ENCODE measurements at regions not wholly inside any gene's neighbourhood (a gene's known extent, or its start where the extent isn't known, plus 50 kb on each side); places are given as distances from the start of the nearest gene placed in this dataset.

DNA sequence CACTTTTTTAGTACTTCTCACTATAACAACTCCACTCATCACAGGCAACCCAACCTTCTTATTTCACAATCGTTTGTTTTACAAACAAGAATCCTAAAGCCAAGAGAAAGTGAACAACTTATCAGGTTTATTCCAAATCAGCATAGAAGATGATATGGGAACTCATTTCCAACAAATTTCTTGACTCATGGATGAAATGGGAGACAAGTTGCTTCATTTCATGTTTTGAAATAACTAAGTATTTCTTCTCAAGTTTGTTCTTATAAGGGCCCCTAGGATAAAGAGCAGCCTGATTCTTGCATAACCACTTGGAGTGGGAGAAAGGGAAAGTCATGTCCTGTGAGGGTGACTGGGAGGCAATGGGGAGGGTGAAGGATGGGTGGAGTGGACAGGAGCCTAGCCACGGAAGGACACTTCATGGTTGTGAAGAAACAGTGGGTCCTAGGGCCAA lies 168.3 kb downstream of the DUSP6 start:
- Histone ChIP-seq H3K27ac (ENCODE audit: low read length) (peak overlapping the region; percentile 20), H3K4me1 (ENCODE audit: control insufficient read depth in 1 of 2, insufficient read depth in 2 of 2, low read length in 2 of 2) (peaks cover 6 to 17% of the 10 kb centered on the region in 2 donors), H3K9me3 (ENCODE audit: control insufficient read depth in 1 of 2, low read length in 2 of 2) (peaks cover under 1 to 5% of the 10 kb centered on the region in 2 donors), H3K27me3 (ENCODE audit: low read depth, low read length) (no peaks in the 10 kb centered on the region), H3K36me3 (ENCODE audit: control insufficient read depth in 1 of 2, insufficient read depth in 2 of 2, low read length in 2 of 2) (no peaks in the 10 kb centered on the region), H3K4me3 (ENCODE audit: low read depth in 1 of 2, low read length in 2 of 2) (no peak overlapping the region)

DNA sequence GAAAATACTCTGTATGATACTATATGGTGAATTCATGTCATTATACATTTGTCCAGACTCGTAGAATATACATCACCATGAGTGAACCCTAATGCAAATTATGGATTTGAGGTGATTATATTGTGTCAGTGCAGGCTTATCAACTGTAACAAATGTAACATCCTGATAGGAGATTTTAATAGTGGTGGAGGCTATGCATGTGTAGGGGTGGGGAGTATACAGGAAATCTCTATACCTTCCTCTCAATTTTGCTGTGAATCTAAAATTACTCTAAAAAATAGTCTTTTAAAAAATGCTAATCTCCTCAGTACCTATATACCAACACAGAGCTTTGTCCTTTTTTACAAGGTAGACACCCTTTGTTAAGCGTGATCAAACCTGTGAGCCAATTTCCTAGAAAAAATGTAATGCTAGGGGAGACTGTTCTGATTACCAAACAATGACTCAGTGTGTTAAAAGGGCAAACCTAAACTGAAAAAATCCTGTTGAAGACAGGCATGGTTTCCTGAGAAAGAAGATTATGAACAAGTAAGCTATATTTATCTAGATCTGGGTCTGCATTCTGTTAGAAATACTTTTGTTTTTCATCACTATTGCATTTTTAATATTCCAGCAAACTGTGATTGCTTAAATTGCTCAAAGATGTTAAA lies 170.9 kb downstream of the DUSP6 start:
- peaks cover 7 to 17% of the 10 kb centered on the region in 2 donors for H3K4me1 ChIP-seq (ENCODE audit: control insufficient read depth in 1 of 2, insufficient read depth in 2 of 2, low read length in 2 of 2)
- no peaks in the 10 kb centered on the region for H3K9me3 ChIP-seq (ENCODE audit: control insufficient read depth in 1 of 2, low read length in 2 of 2)
- no peaks in the 10 kb centered on the region for H3K36me3 ChIP-seq (ENCODE audit: control insufficient read depth in 1 of 2, insufficient read depth in 2 of 2, low read length in 2 of 2)
- H3K4me3 ChIP-seq (ENCODE audit: low read depth in 1 of 2, low read length in 2 of 2), result no peak overlapping the region
- H3K27me3 ChIP-seq (ENCODE audit: low read depth, low read length), result no peaks in the 10 kb centered on the region
- H3K27ac ChIP-seq (ENCODE audit: low read length), result peak overlapping the region; percentile 10

GRCh38 chr12:89180496-89180895 lies 171.8 kb downstream of the DUSP6 start:
- Histone ChIP-seq H3K4me1 (ENCODE audit: control insufficient read depth in 1 of 2, insufficient read depth in 2 of 2, low read length in 2 of 2) (peaks cover 7 to 17% of the 10 kb centered on the region in 2 donors), H3K27me3 (ENCODE audit: low read depth, low read length) (no peaks in the 10 kb centered on the region), H3K27ac (ENCODE audit: low read length) (no peak overlapping the region), H3K36me3 (ENCODE audit: control insufficient read depth in 1 of 2, insufficient read depth in 2 of 2, low read length in 2 of 2) (no peaks in the 10 kb centered on the region), H3K4me3 (ENCODE audit: low read depth in 1 of 2, low read length in 2 of 2) (no peak overlapping the region), H3K9me3 (ENCODE audit: control insufficient read depth in 1 of 2, low read length in 2 of 2) (no peaks in the 10 kb centered on the region)

DNA sequence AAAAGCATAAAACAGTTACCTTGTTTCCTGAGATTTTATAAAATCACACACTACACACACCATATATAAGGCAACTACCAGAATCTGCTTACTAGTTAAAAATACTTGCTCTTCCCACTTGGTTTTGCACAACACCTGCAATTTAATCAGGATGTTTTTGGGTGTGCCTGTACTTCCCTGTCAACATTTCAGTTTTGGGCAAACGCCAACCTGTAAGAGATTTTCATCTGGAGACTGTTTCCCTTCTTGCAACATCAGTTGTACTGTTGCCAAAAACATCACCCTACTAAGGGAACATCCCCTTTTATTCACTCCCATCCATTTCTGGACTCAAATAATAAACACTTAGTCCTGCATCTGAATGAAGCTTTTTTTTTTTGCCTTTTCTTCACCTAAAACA lies 172.3 kb downstream of the DUSP6 start:
- peaks cover 7 to 17% of the 10 kb centered on the region in 2 donors for H3K4me1 ChIP-seq (ENCODE audit: control insufficient read depth in 1 of 2, insufficient read depth in 2 of 2, low read length in 2 of 2)
- H3K9me3 ChIP-seq (ENCODE audit: control insufficient read depth in 1 of 2, low read length in 2 of 2), result no peaks in the 10 kb centered on the region
- no peaks in the 10 kb centered on the region for H3K36me3 ChIP-seq (ENCODE audit: control insufficient read depth in 1 of 2, insufficient read depth in 2 of 2, low read length in 2 of 2)
- no peaks in the 10 kb centered on the region for H3K27me3 ChIP-seq (ENCODE audit: low read depth, low read length)
- no peak overlapping the region for H3K27ac ChIP-seq (ENCODE audit: low read length)
- H3K4me3 ChIP-seq (ENCODE audit: low read depth in 1 of 2, low read length in 2 of 2), result no peak overlapping the region

- Histone ChIP-seq H3K36me3 (ENCODE audit: control insufficient read depth in 1 of 2, insufficient read depth in 2 of 2, low read length in 2 of 2) (no peaks in the 10 kb centered on the region), H3K27ac (ENCODE audit: low read length) (no peak overlapping the region), H3K4me1 (ENCODE audit: control insufficient read depth in 1 of 2, insufficient read depth in 2 of 2, low read length in 2 of 2) (peaks cover 7 to 17% of the 10 kb centered on the region in 2 donors), H3K4me3 (ENCODE audit: low read depth in 1 of 2, low read length in 2 of 2) (no peak overlapping the region), H3K9me3 (ENCODE audit: control insufficient read depth in 1 of 2, low read length in 2 of 2) (no peaks in the 10 kb centered on the region), H3K27me3 (ENCODE audit: low read depth, low read length) (no peaks in the 10 kb centered on the region)
Measured at GRCh38 chr12:89179245-89179644, 173.1 kb downstream of the DUSP6 start.

DNA sequence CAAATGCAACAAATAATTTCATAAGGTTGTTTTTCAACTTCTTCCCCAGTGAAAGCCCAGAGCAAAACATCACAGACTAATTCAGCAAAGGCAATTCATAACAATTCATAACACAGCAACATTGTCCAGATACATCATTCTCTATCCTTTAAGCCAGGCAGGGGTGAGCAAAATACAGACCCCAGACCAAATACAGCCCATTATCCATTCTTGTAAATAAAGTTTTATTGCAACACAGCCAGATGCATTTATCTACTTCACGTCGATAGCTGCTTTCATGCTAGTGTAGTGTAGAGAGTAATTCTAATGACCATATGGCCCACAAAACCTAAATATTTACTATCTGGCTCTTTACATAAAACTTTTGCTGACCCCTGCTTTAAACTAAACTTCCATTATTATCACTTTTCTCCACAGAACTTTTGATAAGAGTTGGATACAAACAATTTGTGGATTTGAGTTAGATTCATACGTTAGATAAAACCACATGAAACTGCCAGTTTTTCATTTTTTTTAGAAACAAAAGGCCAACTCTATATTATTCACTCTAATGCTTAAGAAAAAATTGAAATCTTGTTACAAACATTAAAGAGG lies 174.4 kb downstream of the DUSP6 start:
- no peak overlapping the region for H3K27ac ChIP-seq (ENCODE audit: low read length)
- H3K4me3 ChIP-seq (ENCODE audit: low read depth in 1 of 2, low read length in 2 of 2), result no peak overlapping the region
- H3K4me1 ChIP-seq (ENCODE audit: control insufficient read depth in 1 of 2, insufficient read depth in 2 of 2, low read length in 2 of 2), result peaks cover 7 to 17% of the 10 kb centered on the region in 2 donors
- H3K9me3 ChIP-seq (ENCODE audit: control insufficient read depth in 1 of 2, low read length in 2 of 2), result no peaks in the 10 kb centered on the region
- no peaks in the 10 kb centered on the region for H3K27me3 ChIP-seq (ENCODE audit: low read depth, low read length)
- no peaks in the 10 kb centered on the region for H3K36me3 ChIP-seq (ENCODE audit: control insufficient read depth in 1 of 2, insufficient read depth in 2 of 2, low read length in 2 of 2)

- Histone ChIP-seq H3K27me3 (ENCODE audit: low read depth, low read length) (no peaks in the 10 kb centered on the region), H3K27ac (ENCODE audit: low read length) (no peak overlapping the region), H3K4me1 (ENCODE audit: control insufficient read depth in 1 of 2, insufficient read depth in 2 of 2, low read length in 2 of 2) (peaks cover 7 to 17% of the 10 kb centered on the region in 2 donors), H3K4me3 (ENCODE audit: low read depth in 1 of 2, low read length in 2 of 2) (no peak overlapping the region), H3K36me3 (ENCODE audit: control insufficient read depth in 1 of 2, insufficient read depth in 2 of 2, low read length in 2 of 2) (no peaks in the 10 kb centered on the region), H3K9me3 (ENCODE audit: control insufficient read depth in 1 of 2, low read length in 2 of 2) (peaks cover 0 to 2% of the 10 kb centered on the region in 2 donors)
Measured at GRCh38 chr12:89176676-89177075, 175.6 kb downstream of the DUSP6 start.

DNA sequence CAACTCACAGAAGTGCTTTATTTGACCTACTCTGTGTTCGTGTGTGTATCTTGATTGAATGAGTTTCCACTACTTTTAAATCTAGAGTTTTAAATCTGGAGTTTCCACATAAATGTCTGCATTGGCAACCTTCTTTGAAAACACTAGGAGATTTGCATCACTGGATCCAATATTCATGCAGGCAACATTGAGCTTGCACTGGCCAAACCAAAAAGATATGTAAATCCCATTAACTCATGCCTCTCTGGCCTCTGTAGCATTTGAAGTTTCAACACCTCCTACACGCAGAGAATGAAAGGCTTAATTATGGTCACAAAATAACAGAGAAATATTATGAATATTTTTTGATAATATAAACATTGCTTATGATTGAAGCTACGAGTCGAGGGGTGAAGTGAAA lies 178.6 kb downstream of the DUSP6 start:
- H3K9me3 ChIP-seq (ENCODE audit: control insufficient read depth in 1 of 2, low read length in 2 of 2), result peaks cover 0 to 2% of the 10 kb centered on the region in 2 donors

DNA sequence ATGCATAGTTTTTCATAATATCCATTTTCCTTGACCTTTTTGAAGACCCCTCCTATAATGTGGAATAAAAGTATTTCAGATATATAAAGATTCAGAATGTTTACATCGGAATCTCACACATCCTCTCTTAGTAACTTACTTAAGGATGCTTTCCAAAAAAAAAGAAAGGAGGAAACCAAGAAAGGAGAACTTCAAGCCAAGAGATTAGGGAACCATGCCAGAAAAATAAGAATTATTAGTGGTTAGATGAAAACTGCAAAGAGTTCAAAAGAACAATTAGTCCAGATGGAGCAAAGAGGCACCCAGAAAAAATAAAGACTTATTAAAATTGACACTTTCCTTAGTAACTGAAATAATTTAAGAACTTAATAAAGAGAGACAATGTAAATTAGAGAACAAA lies 179.2 kb downstream of the DUSP6 start:
- H3K4me1 ChIP-seq (ENCODE audit: control insufficient read depth in 1 of 2, insufficient read depth in 2 of 2, low read length in 2 of 2), result peaks cover 0 to 5% of the 10 kb centered on the region in 2 donors
- no peak overlapping the region for H3K4me3 ChIP-seq (ENCODE audit: low read depth in 1 of 2, low read length in 2 of 2)
- H3K9me3 ChIP-seq (ENCODE audit: control insufficient read depth in 1 of 2, low read length in 2 of 2), result peaks cover 0 to 2% of the 10 kb centered on the region in 2 donors
- no peak overlapping the region for H3K27ac ChIP-seq (ENCODE audit: low read length)
- H3K27me3 ChIP-seq (ENCODE audit: low read depth, low read length), result no peaks in the 10 kb centered on the region
- H3K36me3 ChIP-seq (ENCODE audit: control insufficient read depth in 1 of 2, insufficient read depth in 2 of 2, low read length in 2 of 2), result no peaks in the 10 kb centered on the region

More for the DNA sequence above, 178.6 kb downstream of the DUSP6 start:
- H3K27ac ChIP-seq (ENCODE audit: low read length), result no peak overlapping the region
- H3K4me1 ChIP-seq (ENCODE audit: control insufficient read depth in 1 of 2, insufficient read depth in 2 of 2, low read length in 2 of 2), result no peaks in the 10 kb centered on the region
- no peaks in the 10 kb centered on the region for H3K36me3 ChIP-seq (ENCODE audit: control insufficient read depth in 1 of 2, insufficient read depth in 2 of 2, low read length in 2 of 2)
- no peaks in the 10 kb centered on the region for H3K27me3 ChIP-seq (ENCODE audit: low read depth, low read length)
- H3K4me3 ChIP-seq (ENCODE audit: low read depth in 1 of 2, low read length in 2 of 2), result no peak overlapping the region

GRCh38 chr12:89172224-89172623 lies 180.1 kb downstream of the DUSP6 start:
- Histone ChIP-seq H3K27ac (ENCODE audit: low read length) (no peak overlapping the region), H3K27me3 (ENCODE audit: low read depth, low read length) (no peaks in the 10 kb centered on the region), H3K4me3 (ENCODE audit: low read depth in 1 of 2, low read length in 2 of 2) (no peak overlapping the region), H3K9me3 (ENCODE audit: control insufficient read depth in 1 of 2, low read length in 2 of 2) (peaks cover 0 to 2% of the 10 kb centered on the region in 2 donors), H3K4me1 (ENCODE audit: control insufficient read depth in 1 of 2, insufficient read depth in 2 of 2, low read length in 2 of 2) (peaks cover 0 to 6% of the 10 kb centered on the region in 2 donors), H3K36me3 (ENCODE audit: control insufficient read depth in 1 of 2, insufficient read depth in 2 of 2, low read length in 2 of 2) (no peaks in the 10 kb centered on the region)

DNA sequence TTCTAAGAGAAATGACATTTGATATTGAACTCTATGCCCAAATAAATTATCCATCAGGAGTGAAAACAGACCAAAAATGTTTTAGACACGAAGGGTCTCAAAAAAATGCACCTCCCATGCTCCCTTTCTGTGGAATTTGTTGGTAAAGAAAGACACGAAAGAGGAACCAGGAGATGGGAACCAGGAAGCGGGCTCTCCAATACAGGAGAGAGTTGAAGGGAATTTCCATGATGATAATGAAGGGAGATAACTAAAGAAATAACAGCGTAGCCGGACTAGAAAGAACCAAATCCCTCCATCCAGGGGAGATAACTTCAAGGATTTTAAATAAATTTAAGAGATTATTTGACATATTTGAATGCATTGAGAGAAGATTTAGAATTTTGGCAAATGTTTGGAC lies 183.0 kb downstream of the DUSP6 start:
- peaks cover 8 to 22% of the 10 kb centered on the region in 2 donors for H3K4me1 ChIP-seq (ENCODE audit: control insufficient read depth in 1 of 2, insufficient read depth in 2 of 2, low read length in 2 of 2)
- no peaks in the 10 kb centered on the region for H3K36me3 ChIP-seq (ENCODE audit: control insufficient read depth in 1 of 2, insufficient read depth in 2 of 2, low read length in 2 of 2)
- H3K4me3 ChIP-seq (ENCODE audit: low read depth in 1 of 2, low read length in 2 of 2), result no peak overlapping the region
- no peaks in the 10 kb centered on the region for H3K27me3 ChIP-seq (ENCODE audit: low read depth, low read length)
- no peak overlapping the region for H3K27ac ChIP-seq (ENCODE audit: low read length)
- peaks cover 0 to 2% of the 10 kb centered on the region in 2 donors for H3K9me3 ChIP-seq (ENCODE audit: control insufficient read depth in 1 of 2, low read length in 2 of 2)
